HL-60 (cell line): ENCODE measurements at regions not wholly inside any gene's neighbourhood (a gene's known extent, or its start where the extent isn't known, plus 50 kb on each side); places are given as distances from the start of the nearest gene placed in this dataset.

ENCODE experiments used
- CTCF ChIP-seq: IDR thresholded peaks from one replicate; pipeline ENCODE4 v1.5.1; 2011; ENCODE audit warnings: low read length, control low read depth, inconsistent platforms; ENCODE audit not compliant: insufficient read depth
- GABPA ChIP-seq: IDR thresholded peaks from 2 replicates; pipeline ENCODE4 v1.6.1; 2012; ENCODE audit warnings: low read depth
- REST ChIP-seq: IDR thresholded peaks from 2 replicates; pipeline ENCODE4 v1.6.1; 2012; ENCODE audit warnings: low read depth; ENCODE audit not compliant: insufficient replicate concordance

DNA sequence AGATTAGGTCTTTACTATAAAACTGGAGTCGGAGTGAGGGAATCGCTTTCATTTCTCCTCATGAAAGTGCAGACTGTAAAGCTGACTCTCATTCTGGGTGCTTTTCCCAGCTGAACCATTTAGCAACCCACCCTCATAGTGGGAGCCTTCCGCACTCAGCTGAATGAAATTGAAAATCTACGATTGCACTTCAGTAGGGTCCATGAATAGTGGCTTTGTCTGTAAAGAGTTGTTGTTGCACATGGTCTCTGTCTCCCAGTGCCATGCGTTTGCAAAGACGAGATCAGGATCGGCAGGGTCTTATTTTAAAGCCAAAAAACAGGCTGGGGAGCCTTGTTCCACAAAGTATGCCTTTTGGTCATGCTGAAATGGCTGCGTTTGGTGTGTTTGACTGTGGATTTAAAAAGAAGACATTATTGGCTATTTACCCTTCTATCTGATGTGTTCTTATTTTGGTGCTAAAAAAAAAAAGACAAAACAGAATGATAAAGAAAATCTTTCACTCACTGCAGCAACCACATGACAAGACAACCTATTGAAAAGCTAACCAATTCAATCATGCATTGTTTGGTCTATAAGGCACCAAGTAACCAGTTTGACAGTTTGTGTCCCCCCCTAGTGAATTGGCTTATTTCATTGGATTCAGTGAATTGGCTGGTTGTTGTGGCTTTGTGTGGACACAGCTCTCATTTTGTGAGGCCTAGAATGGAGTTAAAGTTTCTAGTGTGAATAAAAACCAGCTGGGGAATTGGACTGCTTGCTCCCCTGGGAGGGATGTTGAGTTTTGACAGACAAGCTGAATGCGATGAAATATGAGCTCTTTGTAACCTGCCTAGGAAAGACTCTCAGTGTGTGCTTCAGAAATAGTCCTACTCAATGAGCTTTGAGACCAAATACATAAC, 65.6 kb downstream of the ARHGAP35 start:
- TF ChIP-seq CTCF (no peak), GABPA (no peak), REST (no peak)
